CD4-positive, CD25-positive, alpha-beta regulatory T cell (primary cell): ENCODE measurements at regions not wholly inside any gene's neighbourhood (a gene's known extent, or its start where the extent isn't known, plus 50 kb on each side); places are given as distances from the start of the nearest gene placed in this dataset.

Source experiments
- ATAC-seq, 2 donors: fragments of 150-1000 bp; cut with Tn5 transposase; one replicate each; pipeline ENCODE4 v1.10.0; 2021; ENCODE audit warnings: low read depth in 2 of 2, moderate number of reproducible peaks in 2 of 2, moderate library complexity in 1 of 2
- DNase-seq, 3 donors: peaks; one replicate each; pipeline versions ENCODE4 v3.0.0 to v3.0.0-alpha.2; 2012 to 2022; ENCODE audit warnings: mixed read lengths in 1 of 3
- H3K27ac ChIP-seq: one replicate; pipeline ENCODE4 v1.7.0; 2013; ENCODE audit warnings: mild to moderate bottlenecking, low read length; ENCODE audit not compliant: insufficient read depth, poor library complexity, severe bottlenecking
- H3K27me3 ChIP-seq: one replicate; pipeline ENCODE4 v1.7.0; 2013; ENCODE audit warnings: low read length; ENCODE audit not compliant: control insufficient read depth, insufficient read depth
- H3K36me3 ChIP-seq: one replicate; pipeline ENCODE4 v1.7.0; 2013; ENCODE audit warnings: mild to moderate bottlenecking, low read length, moderate library complexity; ENCODE audit not compliant: control insufficient read depth, insufficient read depth
- H3K4me1 ChIP-seq: 2 replicates; pipeline ENCODE4 v1.7.0; 2013; ENCODE audit warnings: mild to moderate bottlenecking, low read length; ENCODE audit not compliant: insufficient read depth, control insufficient read depth, poor library complexity, severe bottlenecking
- H3K4me3 ChIP-seq: one replicate; pipeline ENCODE4 v1.7.0; 2013; ENCODE audit warnings: low read depth, mild to moderate bottlenecking, low read length, moderate library complexity
- H3K9me3 ChIP-seq, 2 experiments: 1 replicate in 1 of 2; 2 replicates in 1 of 2; pipeline ENCODE4 v1.7.0; 2013; ENCODE audit warnings: low read length in 2 of 2, mild to moderate bottlenecking in 1 of 2, moderate library complexity in 1 of 2; ENCODE audit not compliant: control insufficient read depth in 2 of 2
- H3K27ac Mint-ChIP-seq, 3 donors: one replicate each; pipeline ENCODE4 v1.8.0; 2020 to 2022; ENCODE audit warnings: mild to moderate bottlenecking in 3 of 3, mixed read lengths in 3 of 3, moderate library complexity in 2 of 3
- H3K27me3 Mint-ChIP-seq: one replicate; pipeline ENCODE4 v1.8.0; 2022; ENCODE audit warnings: mild to moderate bottlenecking, mixed read lengths
- H3K36me3 Mint-ChIP-seq: one replicate; pipeline ENCODE4 v1.8.0; 2020; ENCODE audit warnings: mixed read lengths
- H3K4me1 Mint-ChIP-seq, 4 donors: one replicate each; pipeline ENCODE4 v1.8.0; 2020 to 2022; ENCODE audit warnings: mixed read lengths in 4 of 4, mild to moderate bottlenecking in 1 of 4
- H3K4me3 Mint-ChIP-seq, 4 donors: one replicate each; pipeline ENCODE4 v1.8.0; 2020 to 2022; ENCODE audit warnings: mild to moderate bottlenecking in 4 of 4, mixed read lengths in 4 of 4, moderate library complexity in 3 of 4
- H3K9me3 Mint-ChIP-seq, 7 donors: one replicate each; pipeline ENCODE4 v1.8.0; 2020 to 2022; ENCODE audit warnings: mixed read lengths in 7 of 7, mild to moderate bottlenecking in 3 of 7, moderate library complexity in 2 of 7

GRCh38 chr17:65466547-65466946 lies 94.9 kb downstream of the AXIN2 start:
- Mint-ChIP-seq H3K9me3 (no peaks in the 10 kb centered on the region), H3K4me1 (no peaks in the 10 kb centered on the region), H3K36me3 (no peaks in the 10 kb centered on the region), H3K4me3 (no peak overlapping the region), H3K27ac (no peak overlapping the region), H3K27me3 (peaks cover 4% of the 10 kb centered on the region)
- no peaks in the 10 kb centered on the region for H3K9me3 ChIP-seq
- no peak for DNase-seq
- no peaks in the 10 kb centered on the region for H3K36me3 ChIP-seq
- H3K27ac ChIP-seq = no peak overlapping the region
- no peak for ATAC-seq
- no peaks in the 10 kb centered on the region for H3K27me3 ChIP-seq
- no peak overlapping the region for H3K4me3 ChIP-seq
- no peaks in the 10 kb centered on the region for H3K4me1 ChIP-seq

GRCh38 chr17:65463242-65463641 lies 98.2 kb downstream of the AXIN2 start:
- Histone ChIP-seq H3K4me3 (no peak overlapping the region), H3K27me3 (no peaks in the 10 kb centered on the region), H3K4me1 (no peaks in the 10 kb centered on the region), H3K9me3 (no peaks in the 10 kb centered on the region), H3K36me3 (no peaks in the 10 kb centered on the region), H3K27ac (no peak overlapping the region)
- Mint-ChIP-seq H3K4me1 (peaks cover 0 to 2% (median 0%) of the 10 kb centered on the region in 4 donors), H3K27me3 (no peaks in the 10 kb centered on the region), H3K9me3 (no peaks in the 10 kb centered on the region), H3K4me3 (no peak overlapping the region), H3K27ac (no peak overlapping the region), H3K36me3 (no peaks in the 10 kb centered on the region)
- ATAC-seq (no peak), DNase-seq (no peak)

GRCh38 chr17:65459677-65460347 lies 101.6 kb downstream of the AXIN2 start:
- no peak for DNase-seq
- H3K9me3 Mint-ChIP-seq = no peaks in the 10 kb centered on the region
- Histone ChIP-seq H3K4me1 (no peaks in the 10 kb centered on the region), H3K9me3 (no peaks in the 10 kb centered on the region), H3K27ac (no peak overlapping the region), H3K27me3 (no peaks in the 10 kb centered on the region), H3K36me3 (no peaks in the 10 kb centered on the region), H3K4me3 (no peak overlapping the region)
- peaks cover 7% of the 10 kb centered on the region for H3K27me3 Mint-ChIP-seq
- H3K4me1 Mint-ChIP-seq = peaks cover 0 to 2% (median 0%) of the 10 kb centered on the region in 4 donors
- no peak overlapping the region for H3K27ac Mint-ChIP-seq
- no peak overlapping the region for H3K4me3 Mint-ChIP-seq
- H3K36me3 Mint-ChIP-seq = no peaks in the 10 kb centered on the region
- no peak for ATAC-seq

GRCh38 chr17:65457635-65458257 lies 103.7 kb downstream of the AXIN2 start:
- Histone ChIP-seq H3K9me3 (no peaks in the 10 kb centered on the region), H3K4me3 (no peak overlapping the region), H3K36me3 (no peaks in the 10 kb centered on the region), H3K4me1 (no peaks in the 10 kb centered on the region), H3K27ac (no peak overlapping the region), H3K27me3 (no peaks in the 10 kb centered on the region)
- no peak for DNase-seq
- Mint-ChIP-seq H3K4me3 (no peak overlapping the region), H3K4me1 (peaks cover 0 to 2% (median 0%) of the 10 kb centered on the region in 4 donors), H3K36me3 (no peaks in the 10 kb centered on the region), H3K9me3 (no peaks in the 10 kb centered on the region), H3K27ac (no peak overlapping the region), H3K27me3 (peaks cover 7% of the 10 kb centered on the region)
- no peak for ATAC-seq

GRCh38 chr17:65457183-65457582 lies 104.3 kb downstream of the AXIN2 start:
- H3K27ac Mint-ChIP-seq = no peak overlapping the region
- H3K36me3 Mint-ChIP-seq = no peaks in the 10 kb centered on the region
- Histone ChIP-seq H3K4me3 (no peak overlapping the region), H3K27me3 (no peaks in the 10 kb centered on the region), H3K36me3 (no peaks in the 10 kb centered on the region), H3K9me3 (no peaks in the 10 kb centered on the region), H3K4me1 (no peaks in the 10 kb centered on the region), H3K27ac (no peak overlapping the region)
- ATAC-seq = no peak
- H3K9me3 Mint-ChIP-seq = no peaks in the 10 kb centered on the region
- H3K4me1 Mint-ChIP-seq = peaks cover 0 to 2% (median 0%) of the 10 kb centered on the region in 4 donors
- H3K4me3 Mint-ChIP-seq = no peak overlapping the region
- peaks cover 12% of the 10 kb centered on the region for H3K27me3 Mint-ChIP-seq
- no peak for DNase-seq

GRCh38 chr17:65456368-65457151 lies 104.9 kb downstream of the AXIN2 start:
- DNase-seq = no peak
- Mint-ChIP-seq H3K4me3 (no peak overlapping the region), H3K27ac (no peak overlapping the region), H3K9me3 (no peaks in the 10 kb centered on the region), H3K27me3 (peaks cover 14% of the 10 kb centered on the region), H3K36me3 (no peaks in the 10 kb centered on the region), H3K4me1 (peaks cover 0 to 2% (median 0%) of the 10 kb centered on the region in 4 donors)
- Histone ChIP-seq H3K27ac (no peak overlapping the region), H3K4me3 (no peak overlapping the region), H3K27me3 (no peaks in the 10 kb centered on the region), H3K9me3 (no peaks in the 10 kb centered on the region), H3K4me1 (no peaks in the 10 kb centered on the region), H3K36me3 (no peaks in the 10 kb centered on the region)
- no peak for ATAC-seq

- no peak overlapping the region for H3K4me3 ChIP-seq
- no peak overlapping the region for H3K4me3 Mint-ChIP-seq
- no peaks in the 10 kb centered on the region for H3K27me3 ChIP-seq
- H3K4me1 Mint-ChIP-seq = peaks cover 0 to 2% (median 0%) of the 10 kb centered on the region in 4 donors
- H3K4me1 ChIP-seq = no peaks in the 10 kb centered on the region
- no peak overlapping the region for H3K27ac ChIP-seq
- peaks cover 14% of the 10 kb centered on the region for H3K27me3 Mint-ChIP-seq
- H3K36me3 Mint-ChIP-seq = no peaks in the 10 kb centered on the region
- H3K27ac Mint-ChIP-seq = no peak overlapping the region
- ATAC-seq (peak in 1 of 2 donors; percentile 44), DNase-seq (peak in 2 of 3 donors; percentile 5 to 13)
- H3K9me3 ChIP-seq = no peaks in the 10 kb centered on the region
- H3K36me3 ChIP-seq = no peaks in the 10 kb centered on the region
- H3K9me3 Mint-ChIP-seq = peaks cover 0 to 4% (median 0%) of the 10 kb centered on the region in 7 donors
These were observed 105.5 kb downstream of the AXIN2 start for GRCh38 chr17:65455972-65456343.
